Inferior parietal cortex (tissue), 1 donor: ENCODE measurements at regions not wholly inside any gene's neighbourhood (a gene's known extent, or its start where the extent isn't known, plus 50 kb on each side); places are given as distances from the start of the nearest gene placed in this dataset.

ENCODE experiments used
- DNase-seq: peaks from one replicate; pipeline ENCODE4 v3.0.0-alpha.2; 2016; ENCODE audit errors: extremely low spot score

- no peak for DNase-seq
Observed at GRCh38 chr11:119796363-119797060, 67.5 kb upstream of the NECTIN1 start.

- DNase-seq: no peak
Observed at GRCh38 chr11:119795690-119796089, 66.7 kb upstream of the NECTIN1 start.

GRCh38 chr11:119795231-119795630 lies 66.2 kb upstream of the NECTIN1 start:
- DNase-seq: no peak

- DNase-seq: no peak
Observed at GRCh38 chr11:119794756-119795155, 65.8 kb upstream of the NECTIN1 start.

- DNase-seq: no peak
Observed at GRCh38 chr11:119794141-119794665, 65.2 kb upstream of the NECTIN1 start.

GRCh38 chr11:119793335-119793984 lies 64.5 kb upstream of the NECTIN1 start:
- no peak for DNase-seq

GRCh38 chr11:119791701-119792151 lies 62.7 kb upstream of the NECTIN1 start:
- DNase-seq: peak; percentile 47

GRCh38 chr11:119791047-119791446 lies 62.0 kb upstream of the NECTIN1 start:
- DNase-seq: no peak

GRCh38 chr11:119790476-119790875 lies 61.5 kb upstream of the NECTIN1 start:
- DNase-seq: no peak

GRCh38 chr11:119789766-119790407 lies 60.9 kb upstream of the NECTIN1 start:
- DNase-seq: no peak

GRCh38 chr11:119788911-119789560 lies 60.0 kb upstream of the NECTIN1 start:
- no peak for DNase-seq

GRCh38 chr11:119788096-119788883 lies 59.3 kb upstream of the NECTIN1 start:
- DNase-seq: no peak

GRCh38 chr11:119787074-119787461 lies 58.1 kb upstream of the NECTIN1 start:
- no peak for DNase-seq

- DNase-seq: no peak
Observed at GRCh38 chr11:119786431-119787073, 57.6 kb upstream of the NECTIN1 start.

GRCh38 chr11:119785131-119785530 lies 56.1 kb upstream of the NECTIN1 start:
- DNase-seq: no peak

- no peak for DNase-seq
Observed at GRCh38 chr11:119784421-119784820, 55.4 kb upstream of the NECTIN1 start.

- no peak for DNase-seq
Observed at GRCh38 chr11:119783466-119784400, 54.7 kb upstream of the NECTIN1 start.

GRCh38 chr11:119782739-119783072 lies 53.7 kb upstream of the NECTIN1 start:
- DNase-seq: no peak

GRCh38 chr11:119782006-119782738 lies 53.2 kb upstream of the NECTIN1 start:
- DNase-seq: no peak
